Stimulated activated naive CD8-positive, alpha-beta T cell treated with anti-CD3 and anti-CD28 coated beads, Interleukin-15, Interleukin-2, amounts not matched to agents 100 U/mL and 50 U/mL, for 24 hours (primary cell): ENCODE measurements at regions not wholly inside any gene's neighbourhood (a gene's known extent, or its start where the extent isn't known, plus 50 kb on each side); places are given as distances from the start of the nearest gene placed in this dataset.

ENCODE experiments used
- ATAC-seq: fragments of 150-1000 bp; cut with Tn5 transposase; one replicate; pipeline ENCODE4 v1.10.0; 2021
- DNase-seq: peaks from one replicate; pipeline ENCODE4 v3.0.0; 2021

DNA sequence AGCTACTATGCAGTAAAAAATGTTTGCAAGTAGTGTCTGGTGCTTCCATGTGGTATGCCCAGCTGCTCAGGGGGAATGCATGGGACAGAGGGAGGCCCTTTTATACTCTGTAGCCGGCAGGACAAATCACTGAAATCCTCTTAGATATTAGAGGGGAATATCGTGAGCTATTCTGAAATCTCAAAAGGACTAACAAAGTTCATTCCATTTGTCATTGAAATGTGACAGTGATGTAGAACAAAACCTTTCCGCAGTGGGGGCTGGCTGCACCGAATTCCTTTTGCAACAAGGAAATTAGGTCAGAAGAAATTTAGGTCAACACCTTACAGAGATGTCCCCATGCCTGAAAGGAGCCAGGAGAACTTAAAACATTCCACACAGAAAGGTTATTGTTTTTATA, 72.4 kb upstream of the MEF2C start:
- no peak for DNase-seq
- ATAC-seq, result no peak

GRCh38 chr5:88954511-88954910, 71.5 kb upstream of the MEF2C start:
- ATAC-seq (no peak), DNase-seq (no peak)

- DNase-seq, result no peak
Measured at GRCh38 chr5:88952996-88953643, 70.1 kb upstream of the MEF2C start.

DNA sequence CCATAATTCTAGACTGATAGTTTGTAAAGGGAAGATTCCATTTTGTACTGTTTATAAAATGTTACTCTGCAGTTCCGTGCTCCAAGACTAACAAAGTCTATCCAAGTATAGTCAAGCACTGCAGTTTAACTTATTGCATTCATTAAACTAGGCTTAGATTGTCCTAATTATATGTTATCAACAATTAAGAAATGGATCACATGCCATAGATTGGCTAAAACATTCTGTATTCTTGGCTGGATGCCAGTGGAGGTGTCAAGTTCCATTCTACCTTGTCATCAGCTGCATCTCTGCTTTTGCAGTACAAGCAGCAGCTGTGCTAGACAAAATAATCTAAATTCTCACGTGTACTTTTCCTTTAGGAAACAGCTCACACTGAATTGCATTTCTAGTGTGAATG, 69.4 kb upstream of the MEF2C start:
- ATAC-seq, result no peak
- DNase-seq, result no peak

More at GRCh38 chr5:88952996-88953643, 70.1 kb upstream of the MEF2C start:
- no peak for ATAC-seq

GRCh38 chr5:88951457-88951856, 68.5 kb upstream of the MEF2C start:
- ATAC-seq (no peak), DNase-seq (no peak)

DNA sequence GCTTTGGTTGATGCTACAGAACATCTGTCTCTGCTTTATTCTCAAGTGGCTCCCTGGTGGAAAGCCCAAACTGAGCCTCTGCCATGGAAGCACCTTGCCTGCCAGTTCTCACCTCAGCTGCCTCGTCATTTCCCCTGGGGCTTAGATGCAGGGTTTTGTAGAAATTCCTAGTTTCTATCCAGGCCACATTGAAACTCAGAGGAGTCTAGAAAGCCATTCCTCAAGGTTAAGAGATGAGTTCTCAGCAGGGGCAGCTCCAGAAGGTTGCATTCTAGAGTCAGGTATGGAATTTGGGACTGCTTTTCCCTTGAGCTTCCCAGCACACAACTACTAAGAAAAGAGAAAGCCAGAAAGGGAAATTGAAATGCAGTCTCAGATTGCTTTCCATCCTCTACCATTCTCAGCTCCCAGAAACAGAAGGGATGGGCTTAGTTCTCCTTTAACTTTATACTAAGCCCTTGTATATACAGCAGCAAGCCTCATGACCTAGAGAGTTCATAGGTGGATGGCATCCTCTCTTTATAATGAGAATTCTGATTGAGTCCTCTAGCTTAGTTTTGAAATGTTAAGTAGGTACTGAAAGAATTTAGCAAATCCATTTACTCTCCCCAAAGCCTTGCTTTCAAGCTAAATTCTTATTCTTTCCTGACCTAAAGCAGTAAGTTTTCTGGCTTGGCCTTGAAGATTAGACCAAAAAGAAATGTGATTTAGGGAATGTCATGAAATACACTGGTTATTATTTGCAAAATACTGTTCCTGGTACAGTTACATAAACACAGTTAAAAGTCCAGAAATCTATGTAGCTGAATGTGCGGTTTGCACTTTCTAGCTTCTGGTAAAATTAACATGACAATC, 66.0 kb upstream of the MEF2C start:
- DNase-seq, result no peak
- ATAC-seq, result no peak

DNA sequence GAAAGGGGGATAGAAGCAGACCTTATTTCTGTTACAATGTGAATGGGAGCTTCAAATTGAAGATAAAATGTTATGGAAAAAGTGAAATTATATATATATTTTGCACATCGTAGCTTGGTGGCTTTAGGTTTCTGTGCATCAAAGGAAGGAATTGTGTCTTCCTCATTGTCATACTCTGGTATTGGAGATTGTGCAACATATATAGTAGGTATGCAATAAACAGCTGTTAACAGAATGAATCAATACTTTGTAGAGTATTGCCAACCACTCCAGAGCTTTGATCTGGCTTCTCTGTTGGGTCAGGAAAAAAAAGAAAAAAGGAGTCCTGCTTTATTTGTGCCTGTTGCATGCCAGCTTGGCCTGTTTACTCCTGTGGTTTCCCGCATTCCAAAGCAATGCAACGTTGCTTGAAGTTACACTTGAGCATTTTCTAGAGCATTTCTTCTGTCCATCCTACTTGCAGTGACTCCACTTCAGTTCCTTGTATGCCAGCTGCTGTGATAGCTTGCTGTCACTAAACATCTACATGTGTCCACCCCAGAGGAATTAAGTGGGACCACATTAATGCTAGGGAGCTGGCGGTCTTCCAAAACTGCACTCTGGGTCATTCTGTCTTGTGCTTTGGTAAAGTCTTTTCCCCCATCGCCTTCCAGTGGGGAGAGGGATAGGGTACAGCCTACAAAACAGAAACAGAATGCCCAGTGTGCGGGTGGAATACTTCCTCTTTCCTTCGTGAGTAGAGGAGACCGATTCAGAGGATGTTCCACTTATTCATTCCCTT, 62.0 kb upstream of the MEF2C start:
- no peak for DNase-seq
- no peak for ATAC-seq

DNA sequence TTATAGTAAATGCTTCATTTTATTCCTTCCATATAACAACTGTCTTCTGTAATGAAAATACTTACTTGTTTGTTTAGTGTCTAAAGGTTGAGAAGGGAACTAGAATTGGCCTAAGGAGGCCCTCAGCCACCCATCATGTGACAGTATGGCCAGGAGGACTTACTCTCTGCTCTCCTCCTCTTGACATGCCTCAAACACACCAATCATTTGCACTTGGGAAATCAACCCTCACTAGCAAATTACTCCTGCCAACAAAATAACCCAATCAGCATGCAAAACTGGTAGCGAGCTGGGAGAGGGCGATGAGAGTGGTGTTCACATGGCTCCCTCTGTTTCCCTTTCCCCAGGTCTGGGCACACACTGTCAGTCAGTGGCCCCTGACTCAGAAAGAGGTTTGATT, 58.6 kb upstream of the MEF2C start:
- no peak for DNase-seq

DNA sequence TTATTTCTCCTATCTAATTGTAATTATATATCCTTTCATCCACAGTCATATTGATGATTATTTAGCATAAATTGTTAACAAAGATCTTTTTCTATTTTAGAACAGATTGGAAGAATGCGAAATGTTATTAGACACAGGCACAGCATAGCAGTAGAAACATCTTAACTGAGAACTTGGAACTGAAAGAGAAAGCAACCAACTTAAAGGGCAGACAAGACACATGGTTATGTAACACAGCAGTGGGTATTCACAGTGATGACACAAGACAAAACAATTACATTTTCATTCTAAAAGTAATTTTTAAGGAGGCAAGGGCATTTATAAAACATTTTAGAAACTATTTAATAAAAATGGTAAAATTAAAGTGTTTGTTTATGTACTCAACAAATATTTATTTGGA, 57.7 kb upstream of the MEF2C start:
- ATAC-seq (no peak), DNase-seq (no peak)

More for the DNA sequence above, 58.6 kb upstream of the MEF2C start:
- no peak for ATAC-seq

DNA sequence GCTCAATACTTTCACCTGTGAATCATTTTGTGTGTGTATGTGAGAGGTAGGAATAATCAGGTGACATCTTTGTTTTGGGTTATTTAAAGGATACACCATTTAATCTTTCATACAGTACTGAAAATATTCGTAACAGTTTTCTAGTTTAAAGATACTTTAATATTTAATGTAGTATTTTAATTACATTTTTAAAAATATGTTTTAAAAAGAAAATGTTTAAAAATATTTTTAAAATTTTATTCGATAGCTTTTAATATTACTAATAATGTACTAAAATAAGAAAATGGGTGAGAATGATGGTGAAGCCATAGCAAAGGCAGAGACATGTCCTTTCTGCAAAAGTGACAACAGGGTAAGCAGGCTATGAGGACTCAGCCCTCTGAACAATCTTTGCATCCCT, 56.3 kb upstream of the MEF2C start:
- DNase-seq (no peak), ATAC-seq (no peak)

GRCh38 chr5:88938488-88938887, 55.5 kb upstream of the MEF2C start:
- ATAC-seq (no peak), DNase-seq (no peak)

- no peak for ATAC-seq
- no peak for DNase-seq
Measured at GRCh38 chr5:88937406-88937805, 54.4 kb upstream of the MEF2C start.

GRCh38 chr5:88934439-88934838, 51.5 kb upstream of the MEF2C start:
- DNase-seq (no peak), ATAC-seq (no peak)
